Pulmonary artery endothelial cell (primary cell): ENCODE measurements at regions not wholly inside any gene's neighbourhood (a gene's known extent, or its start where the extent isn't known, plus 50 kb on each side); places are given as distances from the start of the nearest gene placed in this dataset.
"Not testable (repeated sequence)": the region's sequence is repeated elsewhere in the genome, so short reads cannot be mapped to it uniquely, and the experiment has no call there.

Experiments used
- DNase-seq: peaks from one replicate; pipeline ENCODE4 v3.0.0-alpha.2; 2011; ENCODE audit warnings: low read depth, low spot score

GRCh38 chr10:62699148-62699547 lies 105.4 kb upstream of the ADO start:
- no peak for DNase-seq

- DNase-seq: not testable (repeated sequence)
Observed at GRCh38 chr10:62704121-62704520, 100.4 kb upstream of the ADO start.

DNA sequence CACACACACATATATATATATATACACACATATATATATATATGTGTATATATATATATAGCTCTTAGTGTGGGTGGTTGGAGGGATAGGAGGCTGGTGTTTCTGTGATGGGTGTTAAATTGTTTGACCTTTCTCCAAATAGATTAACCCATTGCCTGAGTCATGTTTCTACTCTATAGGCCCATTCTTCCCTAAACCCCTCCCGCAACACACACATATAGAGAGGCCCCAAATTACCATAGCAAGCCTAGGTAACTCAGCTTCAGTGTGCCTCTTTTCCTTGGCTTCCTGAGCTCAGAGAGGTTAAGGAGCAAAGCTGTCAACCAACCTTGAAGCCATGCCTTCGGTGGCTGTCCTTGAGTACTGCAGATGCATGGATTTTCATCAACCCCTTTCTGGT lies 98.7 kb upstream of the ADO start:
- DNase-seq: no peak

GRCh38 chr10:62707810-62708209 lies 96.7 kb upstream of the ADO start:
- DNase-seq: no peak

- no peak for DNase-seq
Observed at GRCh38 chr10:62708569-62708968, 96.0 kb upstream of the ADO start.

GRCh38 chr10:62709200-62709599 lies 95.3 kb upstream of the ADO start:
- DNase-seq: no peak

DNA sequence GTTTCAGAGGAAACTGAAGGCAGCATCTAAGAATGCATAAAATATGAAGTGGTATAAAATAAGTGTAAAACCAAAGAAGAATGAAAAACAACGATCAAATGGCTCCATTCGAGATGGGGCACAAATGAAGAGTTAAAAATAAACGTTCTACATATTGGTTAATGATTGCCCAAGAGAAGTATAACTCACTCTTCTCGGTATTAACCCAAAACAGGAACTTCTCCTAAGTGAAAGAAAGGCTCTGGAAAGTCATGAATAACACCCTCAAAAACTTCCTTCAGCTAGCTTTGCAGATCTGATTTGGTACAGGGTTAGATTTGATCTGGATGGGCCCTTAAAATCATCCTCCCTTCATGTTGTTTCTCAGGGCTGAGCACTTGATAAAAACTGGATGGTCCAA lies 94.3 kb upstream of the ADO start:
- DNase-seq: no peak

GRCh38 chr10:62715383-62715782 lies 89.1 kb upstream of the ADO start:
- DNase-seq: no peak

- DNase-seq: no peak
Observed at GRCh38 chr10:62718585-62718984, 85.9 kb upstream of the ADO start.

DNA sequence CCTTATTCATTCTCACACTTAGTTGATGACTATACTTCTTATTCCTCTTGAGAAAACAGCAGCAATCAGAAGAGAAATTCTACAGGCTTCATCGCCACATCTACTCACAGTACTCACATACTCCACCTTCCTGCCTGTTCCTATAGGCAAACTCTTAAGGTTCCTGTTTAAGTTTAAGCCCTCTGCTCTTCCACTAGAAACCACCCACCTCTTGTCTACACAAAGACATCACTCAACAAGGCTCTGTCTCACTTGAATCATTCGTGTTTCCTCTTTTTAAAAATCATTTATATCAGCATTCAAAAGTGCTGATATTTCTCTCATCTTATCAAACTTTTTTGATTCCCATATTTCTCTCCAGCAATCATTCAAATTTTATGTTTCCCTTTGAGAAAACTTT lies 85.5 kb upstream of the ADO start:
- no peak for DNase-seq

DNA sequence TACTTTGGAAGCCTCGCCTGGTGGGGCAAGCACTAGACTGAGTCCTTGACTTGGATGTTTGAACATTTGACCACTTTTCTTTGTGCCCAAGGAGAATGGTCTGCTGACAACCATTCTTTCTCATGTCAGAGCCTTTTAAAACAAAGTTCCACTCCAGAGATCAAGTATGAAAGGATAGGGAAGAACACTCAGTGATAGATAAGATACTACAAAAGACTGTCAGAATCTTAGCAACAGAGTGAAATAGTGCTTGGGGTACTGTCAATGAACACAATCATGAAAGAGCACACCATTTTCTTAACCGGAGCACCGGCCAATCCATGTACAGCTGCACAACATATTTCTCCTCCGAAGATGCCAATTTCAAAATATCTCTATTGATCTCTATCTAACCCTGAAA lies 82.8 kb upstream of the ADO start:
- no peak for DNase-seq

GRCh38 chr10:62723375-62723774 lies 81.1 kb upstream of the ADO start:
- DNase-seq: no peak

DNA sequence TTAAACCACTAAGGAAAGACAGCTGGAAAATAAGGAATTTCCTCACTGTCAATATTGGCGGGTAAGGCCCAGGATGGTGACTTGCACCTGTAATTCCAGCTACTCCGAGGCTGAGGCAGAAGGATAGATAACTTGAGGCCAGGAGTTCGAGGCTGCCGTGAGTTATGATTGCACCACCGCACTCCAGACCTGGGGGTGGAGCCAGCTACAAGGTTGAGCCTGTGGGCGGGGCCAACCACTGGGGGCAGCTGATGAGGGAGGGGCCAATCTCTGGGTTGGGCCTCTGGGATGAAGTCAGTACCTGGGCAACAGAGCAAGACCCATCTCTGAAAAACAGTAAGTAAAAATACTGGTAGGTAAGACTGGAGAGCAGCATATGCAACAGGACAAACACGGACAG lies 80.1 kb upstream of the ADO start:
- DNase-seq: no peak

- no peak for DNase-seq
Observed at GRCh38 chr10:62726142-62726541, 78.4 kb upstream of the ADO start.

GRCh38 chr10:62726638-62727037 lies 77.9 kb upstream of the ADO start:
- DNase-seq: no peak

GRCh38 chr10:62727934-62728333 lies 76.6 kb upstream of the ADO start:
- DNase-seq: no peak

GRCh38 chr10:62728479-62728878 lies 76.0 kb upstream of the ADO start:
- DNase-seq: no peak

DNA sequence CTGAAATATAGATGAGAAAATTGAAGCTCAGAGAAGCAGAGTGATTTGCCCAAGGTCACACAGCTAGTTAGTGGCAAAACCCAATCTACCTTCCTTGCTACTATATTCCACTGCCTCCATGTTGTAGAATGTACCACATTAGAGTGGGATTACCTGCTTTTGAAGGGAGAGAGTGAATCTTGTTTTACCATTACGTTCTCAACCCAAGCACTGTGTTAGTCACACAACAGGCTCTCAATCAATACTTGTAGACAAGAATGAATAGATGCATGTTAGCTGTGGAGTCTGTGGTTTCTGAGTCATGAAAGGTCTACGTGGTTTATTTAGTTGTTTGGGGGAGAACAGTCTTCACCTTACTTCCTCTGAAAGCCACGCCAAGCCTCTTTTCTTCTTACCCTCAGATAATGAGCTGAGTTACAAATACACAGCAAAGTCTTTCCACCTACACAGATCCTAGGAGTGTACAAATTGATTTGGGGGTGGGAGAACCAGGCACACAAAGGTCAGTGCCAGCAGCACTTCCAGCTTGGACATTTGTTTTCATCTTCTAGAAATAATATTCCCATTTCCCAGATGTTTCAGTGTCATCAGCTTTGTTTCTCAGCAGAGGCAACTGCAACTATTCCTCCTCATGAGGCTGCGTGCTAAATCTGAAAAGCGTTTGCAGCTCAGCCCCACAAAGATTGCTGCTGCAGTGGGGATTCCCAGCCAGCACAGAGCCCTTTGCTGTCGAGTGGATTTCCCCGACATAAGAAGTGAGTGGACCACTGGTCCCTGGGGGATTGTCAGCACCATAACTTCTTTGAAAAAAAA lies 71.5 kb upstream of the ADO start:
- DNase-seq: no peak

GRCh38 chr10:62733654-62734293 lies 70.7 kb upstream of the ADO start:
- DNase-seq: no peak

DNA sequence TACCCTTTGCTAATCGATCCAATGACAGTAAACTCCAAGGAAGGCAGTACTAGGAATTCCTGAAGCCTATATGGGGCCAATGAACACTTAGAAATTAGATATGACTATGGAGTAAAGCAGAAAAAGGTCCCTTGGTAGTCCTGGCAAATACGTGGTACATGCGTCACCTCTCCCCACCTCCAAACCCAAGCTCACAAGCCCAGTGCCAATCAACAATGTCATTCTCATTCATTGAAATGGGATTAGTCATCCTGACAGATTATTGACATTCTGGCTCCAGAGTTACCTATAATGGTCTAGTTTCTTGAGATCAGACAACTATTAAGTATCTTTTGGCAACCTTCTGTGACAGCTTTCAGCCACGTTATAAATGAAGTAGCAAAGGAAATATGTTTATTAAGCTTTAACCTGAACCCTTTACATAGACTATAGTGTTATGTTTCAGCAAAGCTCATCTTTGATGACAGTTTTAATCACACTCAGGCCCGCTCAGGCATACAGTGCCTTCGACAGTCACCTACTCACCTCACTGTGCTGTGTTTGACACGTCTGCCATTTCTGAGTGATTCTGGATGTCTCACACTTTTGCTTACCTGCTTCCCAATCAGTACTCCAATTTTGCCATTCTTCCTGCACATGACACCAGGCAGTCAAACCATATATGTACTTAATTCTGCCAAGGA lies 69.6 kb upstream of the ADO start:
- DNase-seq: no peak

DNA sequence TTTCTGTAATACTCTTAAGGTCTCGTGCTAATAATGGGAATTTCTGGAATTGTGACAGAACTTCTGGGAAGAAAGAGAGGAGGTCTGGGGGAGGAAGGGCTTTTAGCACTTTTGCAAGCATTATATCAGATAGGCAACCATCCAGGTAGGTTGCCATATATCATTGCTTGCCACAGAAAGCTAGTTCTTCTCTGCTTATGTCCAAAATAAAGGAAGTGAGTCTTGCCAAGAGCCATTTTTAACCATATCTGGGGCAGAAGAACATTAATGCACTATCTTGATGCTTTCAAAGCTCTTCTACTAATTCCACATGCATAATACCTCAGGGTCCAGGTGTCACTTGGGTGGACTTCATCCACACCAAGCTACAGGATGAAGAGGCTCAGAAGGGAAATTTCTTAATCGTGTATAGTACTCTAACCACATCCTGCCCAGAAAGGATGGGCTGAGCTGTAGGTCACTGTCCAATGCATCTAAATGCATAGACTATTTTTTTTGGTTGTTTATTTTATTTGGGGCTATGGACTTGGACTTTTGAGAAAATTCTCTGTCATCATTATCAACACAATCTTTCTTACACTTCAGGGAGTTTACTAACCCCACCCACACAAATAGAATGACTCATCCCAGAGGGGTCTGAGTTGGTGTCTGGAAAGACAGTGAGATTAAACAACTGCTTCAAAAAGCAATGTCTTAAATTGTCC lies 68.9 kb upstream of the ADO start:
- no peak for DNase-seq

DNA sequence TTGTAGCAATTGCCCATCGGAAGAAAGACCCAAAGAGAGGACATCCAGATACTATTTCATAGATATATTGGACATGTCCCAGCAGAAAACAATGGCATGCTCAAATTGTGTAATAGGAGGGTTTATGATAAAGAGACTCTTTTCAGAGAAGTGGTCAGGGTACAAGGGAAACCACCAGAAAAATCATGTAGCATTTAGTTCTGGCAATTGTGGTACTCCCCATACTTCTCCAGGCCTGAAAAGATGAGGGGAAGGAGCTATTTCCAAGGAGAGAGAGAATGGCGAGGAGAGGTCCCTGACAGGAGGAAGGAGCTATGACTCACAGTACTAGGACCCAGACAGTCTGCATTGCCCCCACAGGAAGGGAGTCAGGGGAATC lies 68.4 kb upstream of the ADO start:
- DNase-seq: no peak
